CD4-positive, alpha-beta T cell treated with Interleukin-15 for 1 hour (primary cell): ENCODE measurements at regions not wholly inside any gene's neighbourhood (a gene's known extent, or its start where the extent isn't known, plus 50 kb on each side); places are given as distances from the start of the nearest gene placed in this dataset.

Source experiments
- DNase-seq: peaks from one replicate; pipeline ENCODE4 v3.0.0-alpha.2; 2020

- no peak for DNase-seq
These were observed 125.7 kb upstream of the CDH5 start for GRCh38 chr16:66240631-66241395.

- DNase-seq, result no peak
These were observed 126.4 kb upstream of the CDH5 start for GRCh38 chr16:66240088-66240487.

GRCh38 chr16:66238696-66239095, 127.8 kb upstream of the CDH5 start:
- no peak for DNase-seq

GRCh38 chr16:66236301-66236700, 130.2 kb upstream of the CDH5 start:
- no peak for DNase-seq

- DNase-seq, result no peak
These were observed 134.9 kb upstream of the CDH5 start for GRCh38 chr16:66231452-66232160.

GRCh38 chr16:66229651-66230050, 136.8 kb upstream of the CDH5 start:
- no peak for DNase-seq

GRCh38 chr16:66228792-66229191, 137.7 kb upstream of the CDH5 start:
- no peak for DNase-seq

GRCh38 chr16:66227766-66228530, 138.5 kb upstream of the CDH5 start:
- no peak for DNase-seq

GRCh38 chr16:66226762-66227161, 139.7 kb upstream of the CDH5 start:
- DNase-seq, result no peak

- DNase-seq, result no peak
These were observed 140.8 kb upstream of the CDH5 start for GRCh38 chr16:66225696-66226095.

GRCh38 chr16:66224626-66225025, 141.9 kb upstream of the CDH5 start:
- DNase-seq, result no peak

- no peak for DNase-seq
These were observed 142.3 kb upstream of the CDH5 start for GRCh38 chr16:66224186-66224585.

GRCh38 chr16:66223176-66223780, 143.2 kb upstream of the CDH5 start:
- DNase-seq, result no peak

GRCh38 chr16:66222756-66223155, 143.7 kb upstream of the CDH5 start:
- no peak for DNase-seq

- no peak for DNase-seq
These were observed 145.8 kb upstream of the CDH5 start for GRCh38 chr16:66220702-66221101.

GRCh38 chr16:66219491-66219890, 147.0 kb upstream of the CDH5 start:
- no peak for DNase-seq

- no peak for DNase-seq
These were observed 154.1 kb upstream of the CDH5 start for GRCh38 chr16:66212428-66212827.

GRCh38 chr16:66211651-66212050, 154.8 kb upstream of the CDH5 start:
- no peak for DNase-seq

- DNase-seq, result no peak
These were observed 158.6 kb upstream of the CDH5 start for GRCh38 chr16:66207883-66208265.

- peak; percentile 52 for DNase-seq
These were observed 159.2 kb upstream of the CDH5 start for GRCh38 chr16:66207139-66207882.

- no peak for DNase-seq
These were observed 160.1 kb upstream of the CDH5 start for GRCh38 chr16:66206363-66206762.
